ENCODE measurements at regions not wholly inside any gene's neighbourhood (a gene's known extent, or its start where the extent isn't known, plus 50 kb on each side); places are given as distances from the start of the nearest gene placed in this dataset.

GRCh38 chr22:49166211-49166610 lies 661.5 kb downstream of the BRD1 start:
- Histone ChIP-seq H3K27me3 (peaks cover 0 to 17% (median 0%) of the 10 kb centered on the region in 4 donors), H3K9me3 (no peaks in the 10 kb centered on the region), H3K4me1 (no peaks in the 10 kb centered on the region), H3K27ac (no peak overlapping the region), H3K4me3 (no peak overlapping the region), H3K36me3 (no peaks in the 10 kb centered on the region)
- WGBS, 2 donors, result 72 to 73% methylated on average over 8 to 13 of the region's 13 CpGs
- intact Hi-C loops (cut with DNase I), result no loop called here
- no peak for DNase-seq
- TF ChIP-seq POLR2A (IDR thresholded peaks at IDR 0.05) (no peak), CTCF (IDR thresholded peaks at IDR 0.05) (no peak)

GRCh38 chr22:49164773-49165320 lies 662.8 kb downstream of the BRD1 start:
- no peaks in the 10 kb centered on the region for H3K4me1 ChIP-seq
- H3K9me3 ChIP-seq, result no peaks in the 10 kb centered on the region
- no peak overlapping the region for H3K27ac ChIP-seq
- no peak for DNase-seq
- no peaks in the 10 kb centered on the region for H3K36me3 ChIP-seq
- intact Hi-C loops (cut with DNase I), result no loop called here
- H3K27me3 ChIP-seq, result peaks cover 0 to 30% (median 0%) of the 10 kb centered on the region in 4 donors
- 60% methylated on average over 1 of the region's 14 CpGs; no CpG with 5 or more reads in 1 of the 2 donors for WGBS, 2 donors
- H3K4me3 ChIP-seq, result no peak overlapping the region
- TF ChIP-seq CTCF (IDR thresholded peaks at IDR 0.05), result no peak
- TF ChIP-seq POLR2A (IDR thresholded peaks at IDR 0.05), result no peak

DNA sequence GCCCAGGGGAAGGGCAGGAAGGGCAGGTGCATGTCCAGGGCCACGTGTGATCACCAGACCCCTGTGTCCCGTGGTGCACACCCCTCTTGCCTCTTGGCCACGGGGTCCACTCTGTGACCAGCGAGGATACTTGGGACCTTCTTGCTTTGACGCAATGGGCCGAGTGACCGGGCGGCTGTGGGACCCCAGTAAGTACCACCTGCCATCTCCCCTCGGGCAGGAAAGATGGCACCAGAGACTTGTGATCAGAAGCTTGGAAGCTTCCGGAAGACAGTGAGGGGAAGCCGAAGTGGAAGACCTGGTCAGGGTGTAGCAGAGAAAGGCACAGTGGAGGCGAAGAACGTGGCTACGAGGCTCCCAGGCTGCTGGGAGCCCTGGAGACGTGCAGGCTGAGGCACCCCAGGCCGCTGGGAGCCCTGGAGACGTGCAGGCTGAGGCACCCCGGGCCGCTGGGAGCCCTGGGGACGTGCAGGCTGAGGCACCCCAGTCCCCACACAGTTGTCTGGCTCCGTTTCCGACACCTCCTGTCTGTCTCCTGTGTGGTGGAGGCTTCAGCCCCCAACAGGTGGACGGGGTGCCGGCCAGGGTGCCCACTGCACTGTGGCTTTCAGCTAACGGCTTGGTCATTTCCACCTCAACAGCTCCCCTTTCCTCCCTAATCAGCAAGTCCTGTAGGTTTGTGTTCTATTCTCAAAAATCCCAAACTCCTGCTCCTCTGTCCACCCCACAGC lies 663.5 kb downstream of the BRD1 start:
- H3K4me3 ChIP-seq, result no peak overlapping the region
- peaks cover 0 to 37% (median 0%) of the 10 kb centered on the region in 4 donors for H3K27me3 ChIP-seq
- 52 to 56% methylated on average over 5 to 15 of the region's 25 CpGs for WGBS, 2 donors
- H3K9me3 ChIP-seq, result no peaks in the 10 kb centered on the region
- no peaks in the 10 kb centered on the region for H3K4me1 ChIP-seq
- TF ChIP-seq POLR2A (IDR thresholded peaks at IDR 0.05), result no peak
- TF ChIP-seq CTCF (IDR thresholded peaks at IDR 0.05), result no peak
- no peaks in the 10 kb centered on the region for H3K36me3 ChIP-seq
- no peak overlapping the region for H3K27ac ChIP-seq
- no peak for DNase-seq
- intact Hi-C loops (cut with DNase I), result no loop called here

DNA sequence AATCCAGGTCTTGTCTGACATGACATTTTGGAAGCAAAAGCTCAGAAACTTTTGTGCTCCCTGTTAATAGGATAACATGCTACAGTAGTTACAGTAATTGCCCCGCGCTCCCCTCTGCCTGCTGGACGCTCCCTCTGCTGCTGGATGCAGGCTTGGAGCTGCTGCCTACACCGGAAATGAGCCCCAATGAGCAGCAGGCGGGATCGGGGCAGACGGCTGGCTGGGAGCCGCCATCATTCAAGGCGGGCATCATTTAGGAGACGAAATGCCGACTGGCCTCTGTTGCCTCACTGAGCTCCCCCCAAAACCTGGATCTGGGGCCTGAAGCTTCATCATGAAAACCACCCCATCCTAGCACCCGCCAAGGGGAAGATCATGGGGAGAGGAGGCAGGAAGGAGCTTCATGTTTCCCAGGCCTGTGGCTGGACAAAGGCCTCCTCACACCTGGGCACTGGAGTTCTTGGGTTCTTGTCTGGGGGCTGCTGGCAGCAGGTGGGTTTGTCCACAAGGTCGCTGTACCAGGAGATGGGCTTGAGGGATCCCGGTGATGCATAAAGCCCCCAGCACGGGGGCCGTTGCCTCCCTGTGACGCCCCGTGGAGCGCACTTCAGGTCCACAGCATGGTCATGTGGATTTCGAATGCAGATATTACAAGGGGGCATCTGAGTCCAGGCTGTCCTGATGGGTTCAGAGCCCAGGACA lies 664.3 kb downstream of the BRD1 start:
- peaks cover 0 to 45% (median 0%) of the 10 kb centered on the region in 4 donors for H3K27me3 ChIP-seq
- 92% methylated on average over 5 of the region's 20 CpGs; no CpG with 5 or more reads in 1 of the 2 donors for WGBS, 2 donors
- DNase-seq, result no peak

More for the DNA sequence above, 664.3 kb downstream of the BRD1 start:
- no peak overlapping the region for H3K4me3 ChIP-seq
- intact Hi-C loops (cut with DNase I), result no loop called here
- no peaks in the 10 kb centered on the region for H3K4me1 ChIP-seq
- H3K27ac ChIP-seq, result no peak overlapping the region
- H3K36me3 ChIP-seq, result no peaks in the 10 kb centered on the region
- no peaks in the 10 kb centered on the region for H3K9me3 ChIP-seq
- TF ChIP-seq POLR2A (IDR thresholded peaks at IDR 0.05) (no peak), CTCF (IDR thresholded peaks at IDR 0.05) (no peak)

Data from esophagus squamous epithelium (tissue), 5 donors.